ENCODE measurements at regions not wholly inside any gene's neighbourhood (a gene's known extent, or its start where the extent isn't known, plus 50 kb on each side); places are given as distances from the start of the nearest gene placed in this dataset.

DNA sequence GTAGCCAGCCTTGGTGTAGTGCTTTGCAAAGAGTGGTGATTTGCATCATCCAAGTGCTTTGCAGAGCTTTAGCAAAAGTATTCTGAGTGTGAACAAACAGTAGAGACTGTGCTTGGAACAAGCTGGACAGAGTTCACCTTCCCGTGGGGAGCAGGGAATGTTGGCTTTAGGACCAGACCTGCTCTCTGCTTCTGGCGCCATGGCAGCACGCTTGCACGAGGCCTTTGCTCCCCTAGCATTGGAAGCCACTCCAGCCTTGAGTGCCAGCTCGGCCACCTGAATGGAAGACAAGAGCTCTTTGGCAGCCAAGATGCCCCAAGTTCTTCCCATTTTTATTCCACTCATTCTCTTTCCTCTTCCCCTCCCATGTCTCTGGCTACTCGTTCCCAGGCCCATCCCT is 250.8 kb upstream of the OSR1 start:
- DNase-seq (ENCODE audit: low spot score): no peak

GRCh38 chr2:19607931-19608771 is 249.7 kb upstream of the OSR1 start:
- DNase-seq (ENCODE audit: low spot score): no peak

DNA sequence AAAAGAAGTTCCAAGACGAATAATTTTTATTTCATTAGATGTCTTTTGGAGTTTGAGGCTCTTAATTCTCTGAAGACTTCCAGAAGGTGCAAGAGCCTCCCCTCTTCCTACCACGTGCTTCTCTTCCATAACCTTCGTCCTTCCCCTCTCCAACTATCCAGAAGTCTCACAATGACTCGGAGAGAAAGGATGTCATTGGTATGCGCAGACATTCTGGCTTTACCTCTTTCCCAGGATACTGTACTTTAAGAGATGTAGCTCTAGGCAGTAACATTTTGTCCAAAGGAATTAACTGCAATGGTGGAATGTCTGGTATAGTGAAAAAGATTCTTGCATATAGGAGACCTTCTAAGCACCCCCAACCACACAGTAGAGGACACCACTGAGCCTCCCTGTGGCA is 249.0 kb upstream of the OSR1 start:
- no peak for DNase-seq (ENCODE audit: low spot score)

- no peak for DNase-seq (ENCODE audit: low spot score)
Measured at GRCh38 chr2:19600982-19601381, 242.6 kb upstream of the OSR1 start.

DNA sequence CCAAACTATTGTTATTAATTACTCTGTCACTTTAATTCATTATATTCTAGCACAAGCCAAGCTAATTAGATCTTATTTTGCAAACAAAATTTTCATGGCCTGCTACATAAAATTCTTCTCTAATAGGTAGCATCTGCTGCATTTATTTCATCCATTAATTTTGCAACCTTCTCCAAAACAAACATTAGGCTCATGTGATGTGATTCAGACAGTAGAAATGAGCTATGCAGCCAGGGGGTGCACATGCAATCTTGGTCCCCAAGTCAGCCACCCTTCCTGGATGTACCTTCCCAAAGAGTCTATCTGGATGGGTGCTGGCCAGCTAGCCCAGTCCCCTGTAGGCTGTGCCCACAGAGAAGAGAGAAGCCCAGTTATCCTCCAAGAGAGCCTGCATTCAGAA is 242.1 kb upstream of the OSR1 start:
- DNase-seq (ENCODE audit: low spot score): no peak

- DNase-seq (ENCODE audit: low spot score): no peak
Measured at GRCh38 chr2:19598971-19599370, 240.5 kb upstream of the OSR1 start.

- DNase-seq (ENCODE audit: low spot score): no peak
Measured at GRCh38 chr2:19592197-19592596, 233.8 kb upstream of the OSR1 start.

- DNase-seq (ENCODE audit: low spot score): no peak
Measured at GRCh38 chr2:19589791-19590190, 231.4 kb upstream of the OSR1 start.

DNA sequence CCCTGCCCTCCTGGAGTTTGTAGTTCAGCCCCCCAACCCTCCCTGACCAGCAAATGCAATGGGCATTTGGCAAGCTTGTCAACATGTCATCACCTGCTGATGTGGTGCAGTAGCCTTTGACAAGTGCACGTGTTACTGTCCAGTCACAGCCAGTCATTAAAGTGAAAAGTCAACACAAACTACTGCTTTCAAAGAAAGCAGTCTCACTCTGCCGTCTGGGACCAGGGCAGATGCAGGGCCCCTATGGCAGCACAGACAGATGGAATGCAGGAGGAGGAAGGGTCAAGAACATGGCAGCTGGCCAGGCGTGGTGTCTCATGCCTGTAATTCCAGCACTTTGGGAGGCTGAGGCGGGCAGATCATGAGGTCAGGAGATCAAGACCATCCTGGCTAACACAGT is 222.4 kb upstream of the OSR1 start:
- DNase-seq (ENCODE audit: low spot score): no peak

- peak; percentile 7 for DNase-seq (ENCODE audit: low spot score)
Measured at GRCh38 chr2:19580264-19580663, 221.8 kb upstream of the OSR1 start.

DNA sequence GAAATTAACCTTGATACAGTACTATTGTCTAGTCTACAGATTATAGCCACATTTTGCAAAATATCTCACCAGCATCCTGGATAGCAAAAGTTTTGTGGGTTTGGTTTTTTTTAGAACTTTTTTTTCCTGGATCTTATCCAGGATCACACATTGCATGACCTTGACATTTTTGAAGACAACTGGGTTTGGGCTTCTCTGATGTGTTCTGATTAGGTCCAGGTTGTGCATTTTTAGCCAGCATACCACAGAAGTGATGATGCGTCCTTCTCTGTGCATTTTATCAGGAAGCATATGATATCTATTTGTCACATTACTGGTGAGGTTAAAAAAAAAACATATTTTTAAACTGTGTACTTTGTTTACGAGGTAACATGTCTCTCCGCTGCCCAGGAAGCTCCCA is 221.0 kb upstream of the OSR1 start:
- DNase-seq (ENCODE audit: low spot score): no peak

- no peak for DNase-seq (ENCODE audit: low spot score)
Measured at GRCh38 chr2:19577723-19578122, 219.3 kb upstream of the OSR1 start.

DNA sequence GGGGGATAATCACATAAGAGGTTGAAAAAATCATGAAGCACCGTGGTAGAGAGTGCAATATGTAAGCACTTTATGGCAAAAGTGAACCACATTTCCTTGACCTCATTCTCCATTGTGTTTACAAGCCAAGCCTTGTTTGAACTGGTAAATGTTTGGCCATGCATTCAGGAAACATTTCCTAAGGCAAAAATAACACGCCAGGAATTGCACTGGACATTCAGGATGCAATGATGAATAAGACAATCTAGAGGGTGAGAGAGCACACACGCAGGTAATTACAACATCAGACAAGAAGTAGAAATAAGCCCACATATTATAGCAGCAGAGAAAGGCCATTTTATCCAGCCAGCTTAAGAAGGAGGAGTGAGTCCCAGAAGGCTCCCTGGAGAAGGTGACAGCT is 218.0 kb upstream of the OSR1 start:
- DNase-seq (ENCODE audit: low spot score): peak; percentile 38

GRCh38 chr2:19575641-19576040 is 217.2 kb upstream of the OSR1 start:
- DNase-seq (ENCODE audit: low spot score): no peak

DNA sequence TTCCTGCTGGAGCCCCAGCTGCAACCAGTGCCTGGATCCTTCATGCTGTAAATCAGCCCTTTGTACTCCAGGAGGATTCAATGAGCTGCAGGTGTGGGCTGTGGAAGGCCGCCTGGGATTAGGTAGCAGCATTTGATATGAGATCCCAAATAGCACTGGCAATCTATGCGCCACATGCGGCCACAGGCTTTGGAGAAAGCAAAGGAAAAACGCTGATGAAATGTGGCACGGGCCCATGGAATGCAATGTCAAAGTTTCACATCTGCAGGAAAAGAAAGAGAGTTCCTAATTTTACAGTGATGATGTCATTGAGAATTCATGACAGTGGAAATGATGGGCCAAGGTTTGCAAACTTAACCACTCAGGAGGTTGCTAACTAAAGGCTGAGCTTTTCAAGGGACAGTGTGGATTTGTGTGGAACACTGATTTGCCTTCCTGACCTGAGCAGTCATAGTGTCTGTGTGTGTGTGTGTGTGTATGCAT is 216.4 kb upstream of the OSR1 start:
- no peak for DNase-seq (ENCODE audit: low spot score)

DNA sequence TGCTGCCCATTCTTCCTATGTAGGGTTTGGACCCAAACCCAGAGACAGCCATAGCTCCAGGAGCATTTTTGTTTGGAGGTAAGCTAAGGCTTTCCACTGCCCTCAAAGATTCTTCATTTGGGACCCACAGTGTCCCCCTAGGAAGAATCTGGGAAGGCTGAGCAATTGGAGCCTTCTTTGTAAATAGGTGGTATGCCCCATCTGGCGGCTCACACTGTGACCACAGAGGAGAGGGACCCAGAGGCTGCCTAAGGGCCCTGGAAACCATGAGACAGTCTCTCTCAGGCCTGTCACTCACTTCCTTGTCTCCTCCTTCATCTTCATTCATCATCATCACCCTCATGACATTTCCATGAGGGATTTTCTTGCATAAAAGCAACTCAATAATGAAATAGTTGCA is 215.4 kb upstream of the OSR1 start:
- no peak for DNase-seq (ENCODE audit: low spot score)

DNA sequence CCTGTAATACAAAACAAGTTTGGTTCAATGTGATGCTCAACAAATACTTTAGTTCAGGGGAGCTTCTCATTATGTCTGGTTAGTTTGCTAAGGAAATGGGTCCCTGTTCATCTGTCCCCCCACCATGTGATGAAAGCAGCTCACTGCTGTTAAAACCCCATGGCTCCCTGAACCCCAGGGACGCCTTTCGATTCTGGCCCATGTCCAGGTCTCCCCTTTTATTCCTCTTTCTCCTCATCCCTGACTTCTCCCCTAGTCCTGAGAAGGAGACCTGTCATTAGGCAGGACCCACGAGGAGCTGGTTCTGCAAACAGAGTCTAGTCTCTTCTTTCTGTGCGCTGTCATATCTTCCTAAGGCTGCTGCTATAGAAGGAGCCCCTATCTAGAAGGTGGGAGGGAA is 213.3 kb upstream of the OSR1 start:
- no peak for DNase-seq (ENCODE audit: low spot score)

GRCh38 chr2:19569300-19569791 is 210.9 kb upstream of the OSR1 start:
- peak; percentile 77 for DNase-seq (ENCODE audit: low spot score)

DNA sequence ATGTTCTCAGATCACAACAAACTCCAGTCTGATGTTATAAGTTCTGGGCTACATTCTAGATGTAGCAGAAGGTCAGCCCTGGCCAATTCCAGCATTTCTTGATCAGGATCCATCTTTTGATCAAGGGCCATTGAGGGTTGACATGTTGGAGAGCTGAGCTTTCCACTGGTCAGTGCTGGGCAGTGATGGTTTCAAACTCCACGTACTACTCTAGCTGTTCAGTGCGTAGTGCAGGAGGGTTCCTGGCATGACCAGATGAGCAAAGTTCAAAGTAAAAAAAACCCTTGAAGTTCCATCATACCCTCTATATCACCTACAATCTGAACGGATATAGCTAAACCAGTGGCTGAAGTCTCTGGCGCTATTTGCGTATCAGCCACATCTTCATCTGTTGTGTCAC is 210.4 kb upstream of the OSR1 start:
- no peak for DNase-seq (ENCODE audit: low spot score)

DNA sequence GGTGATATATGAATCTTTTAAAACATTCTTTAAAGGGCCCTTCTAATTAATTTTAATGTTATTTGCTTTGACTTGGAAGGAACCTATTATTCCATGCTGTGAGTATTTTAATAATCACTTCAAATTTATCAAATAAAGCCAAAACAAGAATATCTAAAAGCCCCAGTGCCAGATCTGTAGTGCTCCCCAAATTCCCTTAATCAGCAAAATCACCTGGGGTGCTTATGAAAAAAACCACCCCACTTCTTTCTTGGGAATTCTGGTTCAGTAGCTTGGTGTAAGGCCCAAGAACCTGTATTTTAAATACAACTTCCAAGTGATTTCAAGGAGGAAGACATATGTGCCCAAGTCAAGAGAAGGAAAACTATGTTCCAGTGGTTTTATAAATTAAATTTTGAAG is 202.4 kb upstream of the OSR1 start:
- no peak for DNase-seq (ENCODE audit: low spot score)

GRCh38 chr2:19559596-19560240 is 201.3 kb upstream of the OSR1 start:
- DNase-seq (ENCODE audit: low spot score): no peak

- no peak for DNase-seq (ENCODE audit: low spot score)
Measured at GRCh38 chr2:19556648-19557047, 198.2 kb upstream of the OSR1 start.

GRCh38 chr2:19554520-19554919 is 196.1 kb upstream of the OSR1 start:
- no peak for DNase-seq (ENCODE audit: low spot score)

Measured in HT-29 (cell line).